Caki2 (cell line): ENCODE measurements at regions not wholly inside any gene's neighbourhood (a gene's known extent, or its start where the extent isn't known, plus 50 kb on each side); places are given as distances from the start of the nearest gene placed in this dataset.

ENCODE experiments used
- DNase-seq: peaks from one replicate; pipeline ENCODE4 v3.0.0-alpha.2; 2015; ENCODE audit warnings: low read depth
- in situ Hi-C: cut with HindIII; loops from 2 replicates; pipeline ENCODE4 v1.10.0; 2016; ENCODE audit warnings: low sequenced_read_pairs, low pct_unique_long_range_greater_than_20kb, mixed read lengths

- DNase-seq: no peak
These were observed 380.7 kb upstream of the PMFBP1 start for GRCh38 chr16:72552654-72553053.

GRCh38 chr16:72551649-72552048 is 379.7 kb upstream of the PMFBP1 start:
- in situ Hi-C loops: no loop called here
- no peak for DNase-seq

More at GRCh38 chr16:72552654-72553053, 380.7 kb upstream of the PMFBP1 start:
- in situ Hi-C loops: no loop called here

- in situ Hi-C loops: no loop called here
These were observed 377.9 kb upstream of the PMFBP1 start for GRCh38 chr16:72549878-72550277.

GRCh38 chr16:72542102-72542501 is 370.1 kb upstream of the PMFBP1 start:
- DNase-seq: no peak
- in situ Hi-C loops: no loop called here

More at GRCh38 chr16:72549878-72550277, 377.9 kb upstream of the PMFBP1 start:
- DNase-seq: no peak

- in situ Hi-C loops: no loop called here
- no peak for DNase-seq
These were observed 365.7 kb upstream of the PMFBP1 start for GRCh38 chr16:72537664-72538063.

- in situ Hi-C loops: no loop called here
- no peak for DNase-seq
These were observed 364.9 kb upstream of the PMFBP1 start for GRCh38 chr16:72536723-72537435.

- DNase-seq: no peak
- in situ Hi-C loops: no loop called here
These were observed 361.0 kb upstream of the PMFBP1 start for GRCh38 chr16:72532906-72533410.

GRCh38 chr16:72530434-72530833 is 358.5 kb upstream of the PMFBP1 start:
- in situ Hi-C loops: no loop called here
- no peak for DNase-seq

GRCh38 chr16:72523087-72523486 is 351.1 kb upstream of the PMFBP1 start:
- no peak for DNase-seq
- in situ Hi-C loops: no loop called here

GRCh38 chr16:72517154-72517553 is 345.2 kb upstream of the PMFBP1 start:
- DNase-seq: no peak
- in situ Hi-C loops: no loop called here

- in situ Hi-C loops: no loop called here
- DNase-seq: no peak
These were observed 339.2 kb upstream of the PMFBP1 start for GRCh38 chr16:72511171-72511570.

GRCh38 chr16:72508191-72508590 is 336.2 kb upstream of the PMFBP1 start:
- DNase-seq: no peak
- in situ Hi-C loops: no loop called here

GRCh38 chr16:72502594-72503005 is 330.6 kb upstream of the PMFBP1 start:
- no peak for DNase-seq
- in situ Hi-C loops: no loop called here

GRCh38 chr16:72501739-72502593 is 330.0 kb upstream of the PMFBP1 start:
- peak; percentile 46 for DNase-seq
- in situ Hi-C loops: no loop called here

GRCh38 chr16:72500545-72500944 is 328.6 kb upstream of the PMFBP1 start:
- in situ Hi-C loops: no loop called here
- no peak for DNase-seq

GRCh38 chr16:72493716-72494415 is 321.9 kb upstream of the PMFBP1 start:
- no peak for DNase-seq
- in situ Hi-C loops: no loop called here

- DNase-seq: no peak
- in situ Hi-C loops: no loop called here
These were observed 315.3 kb upstream of the PMFBP1 start for GRCh38 chr16:72487283-72487682.

- in situ Hi-C loops: no loop called here
- DNase-seq: no peak
These were observed 310.7 kb upstream of the PMFBP1 start for GRCh38 chr16:72482695-72483094.

- in situ Hi-C loops: no loop called here
These were observed 309.5 kb upstream of the PMFBP1 start for GRCh38 chr16:72481419-72481818.

More at GRCh38 chr16:72481419-72481818, 309.5 kb upstream of the PMFBP1 start:
- DNase-seq: no peak
